HG03097 (cell line): ENCODE measurements at regions not wholly inside any gene's neighbourhood (a gene's known extent, or its start where the extent isn't known, plus 50 kb on each side); places are given as distances from the start of the nearest gene placed in this dataset.
"Not testable (repeated sequence)": the region's sequence is repeated elsewhere in the genome, so short reads cannot be mapped to it uniquely, and the experiment has no call there.

Experiments
- ATAC-seq: cut with Tn5 transposase; IDR thresholded peaks from one replicate; pipeline ENCODE4 v1.9.1; 2021; ENCODE audit not compliant: unreplicated experiment, low FRiP score

- ATAC-seq: no peak
These were observed 85.5 kb downstream of the APIP start for GRCh38 chr11:34830648-34831047.

- no peak for ATAC-seq
These were observed 86.1 kb downstream of the APIP start for GRCh38 chr11:34830035-34830434.

- no peak for ATAC-seq
These were observed 89.0 kb downstream of the APIP start for GRCh38 chr11:34827228-34827627.

DNA sequence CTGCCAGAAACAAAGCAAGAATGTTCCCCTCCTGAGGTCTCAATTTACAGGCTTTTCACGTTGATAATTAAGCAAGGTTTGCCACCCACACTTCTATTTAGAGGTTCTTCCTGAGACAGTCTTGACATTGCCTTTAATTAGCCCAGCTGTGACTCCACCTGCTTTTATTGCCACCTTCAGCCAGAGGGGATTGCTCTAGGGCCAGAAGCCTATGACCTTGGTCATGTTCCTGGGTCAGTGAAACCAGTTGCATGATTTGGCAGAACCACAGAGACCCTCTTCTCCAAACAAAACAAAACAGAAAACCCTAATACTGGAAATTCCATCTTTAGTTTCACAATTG is 89.8 kb downstream of the APIP start:
- ATAC-seq: no peak

DNA sequence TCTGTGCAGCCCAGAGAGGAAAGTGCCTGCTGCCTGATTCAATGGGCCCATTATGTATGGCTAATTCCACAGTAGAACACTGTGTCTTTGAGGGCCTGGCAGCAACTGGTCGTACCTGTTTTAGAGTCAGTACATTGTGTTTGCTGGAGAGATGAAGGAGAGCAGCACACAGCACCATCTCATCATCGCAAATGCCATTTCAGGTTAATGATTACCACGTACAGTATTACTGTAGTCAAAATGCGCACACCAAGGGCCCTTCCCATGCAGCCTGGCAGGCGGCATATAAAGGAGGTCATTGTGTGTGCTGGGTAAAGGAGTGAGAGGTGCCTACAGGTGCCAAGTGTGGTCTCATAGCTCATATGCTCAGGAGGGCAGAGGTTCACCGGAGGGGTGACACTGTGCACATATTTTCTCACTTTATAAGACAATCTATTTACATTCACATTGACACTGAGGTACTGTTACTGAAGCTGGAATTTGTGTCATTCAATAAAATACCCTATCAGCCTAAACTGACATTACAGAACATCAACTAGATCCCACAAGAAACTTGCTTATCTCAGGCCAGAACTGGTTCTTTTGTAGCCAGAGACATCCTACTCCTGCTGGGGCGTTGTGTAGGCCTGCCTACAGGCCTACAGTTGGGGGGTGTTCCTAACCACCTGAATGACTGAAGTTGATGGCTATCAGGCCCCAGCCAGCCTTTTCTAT is 90.4 kb downstream of the APIP start:
- ATAC-seq: no peak

DNA sequence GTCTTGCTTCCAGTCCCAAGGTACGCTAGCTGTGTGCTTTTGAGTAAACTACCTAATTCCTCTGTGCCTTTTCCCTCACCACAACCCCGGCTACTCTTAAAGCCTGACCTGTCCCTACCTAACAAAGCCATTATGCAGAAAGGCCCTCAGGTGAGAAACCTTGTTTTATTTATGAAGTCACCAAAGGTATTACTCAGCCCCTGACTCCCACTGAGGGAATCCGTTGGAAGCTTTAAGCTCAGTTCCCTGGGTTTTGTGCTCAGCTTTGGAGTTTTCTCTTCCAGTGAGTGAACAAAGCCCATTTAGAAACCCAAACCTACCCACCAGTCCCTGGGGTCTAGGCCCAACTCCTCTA is 90.9 kb downstream of the APIP start:
- no peak for ATAC-seq

- ATAC-seq: no peak
These were observed 91.8 kb downstream of the APIP start for GRCh38 chr11:34824425-34824824.

DNA sequence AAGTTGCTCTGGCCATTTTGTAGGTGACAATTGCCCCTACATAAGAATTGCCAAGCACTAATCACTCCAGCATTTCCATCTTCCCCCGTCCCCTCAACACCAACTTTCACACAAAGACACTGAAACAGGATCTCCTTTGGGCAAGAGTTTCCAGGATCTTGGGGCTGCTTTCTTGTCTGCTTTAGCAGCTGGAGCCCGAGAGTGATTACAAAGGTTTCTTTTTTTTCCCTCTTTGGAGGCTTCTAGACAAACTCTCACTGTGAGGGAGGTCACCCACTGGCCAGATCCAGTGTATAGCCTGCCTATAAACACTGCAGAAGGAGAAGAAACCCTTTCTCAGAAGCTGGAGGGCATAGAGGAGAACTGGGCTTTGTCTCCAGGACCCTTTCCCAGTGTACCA is 92.5 kb downstream of the APIP start:
- no peak for ATAC-seq

GRCh38 chr11:34823197-34823596 is 93.0 kb downstream of the APIP start:
- ATAC-seq: no peak

DNA sequence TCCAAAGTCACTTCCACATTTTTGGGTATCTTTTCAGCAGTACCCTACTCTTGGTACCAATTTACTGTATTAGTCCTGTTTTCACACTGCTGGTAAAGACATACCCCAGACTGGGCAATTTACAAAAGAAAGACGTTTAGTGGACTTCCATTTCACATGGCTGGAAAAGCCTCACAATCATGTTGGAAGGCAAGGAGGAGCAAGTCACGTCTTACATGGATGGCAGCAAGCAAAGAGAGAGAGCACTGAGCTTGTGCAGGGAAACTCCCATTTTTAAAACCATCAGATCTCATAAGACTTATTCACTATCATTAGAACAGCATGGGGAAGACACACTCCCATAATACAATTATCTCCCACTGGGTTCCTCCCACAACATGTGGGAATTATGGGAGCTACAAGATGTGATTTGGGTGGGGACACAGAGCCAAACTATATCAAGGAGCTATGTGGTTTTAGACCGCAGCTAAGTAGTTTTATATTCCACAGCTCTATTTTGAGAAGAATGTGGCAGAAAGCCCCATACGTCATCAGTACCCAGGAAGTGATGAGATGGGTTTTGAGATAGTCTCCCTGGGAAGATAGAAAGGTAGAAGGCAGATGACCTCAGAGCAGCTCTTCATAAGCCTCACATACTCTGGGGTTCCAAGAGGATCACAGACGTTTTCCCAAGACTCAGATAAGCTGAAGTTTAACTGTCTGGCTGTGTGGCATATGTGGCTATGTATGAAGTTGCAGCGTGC is 96.3 kb downstream of the APIP start:
- ATAC-seq: no peak

- ATAC-seq: not testable (repeated sequence)
These were observed 98.4 kb downstream of the APIP start for GRCh38 chr11:34817812-34818211.

GRCh38 chr11:34816698-34817213 is 99.4 kb downstream of the APIP start:
- no peak for ATAC-seq

DNA sequence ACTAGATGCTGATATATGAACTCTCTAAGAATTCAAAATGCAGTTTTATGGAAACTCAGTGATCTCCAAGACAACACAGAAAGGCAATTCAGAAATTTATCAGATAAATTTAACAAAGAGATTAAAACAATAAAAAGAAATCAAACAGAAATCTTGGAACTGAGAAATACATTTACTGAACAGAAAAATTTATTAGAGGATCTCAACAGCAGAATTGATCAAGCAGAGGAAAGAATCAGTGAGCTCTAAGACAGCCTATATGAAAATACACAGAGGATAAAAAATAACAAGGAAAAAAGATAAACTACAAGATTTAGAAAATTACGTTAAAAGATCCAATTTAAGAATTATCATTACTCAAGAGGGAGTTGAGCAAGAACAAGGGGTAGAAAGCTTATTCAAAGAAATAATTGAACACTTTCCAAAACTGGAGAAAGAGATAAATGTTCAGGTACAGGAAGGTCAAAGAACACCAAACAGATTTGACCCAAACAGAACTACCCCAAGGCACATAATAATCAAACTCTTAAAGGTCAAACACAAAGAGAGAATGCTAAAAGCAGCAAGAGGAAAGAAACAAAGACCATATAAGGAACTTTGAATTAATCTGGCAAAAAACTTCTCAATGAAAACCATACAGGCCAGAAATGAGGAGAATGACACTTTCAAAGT is 103.1 kb downstream of the APIP start:
- no peak for ATAC-seq

- ATAC-seq: no peak
These were observed 104.3 kb downstream of the APIP start for GRCh38 chr11:34811858-34812257.

GRCh38 chr11:34810107-34810562 is 106.0 kb downstream of the APIP start:
- no peak for ATAC-seq

DNA sequence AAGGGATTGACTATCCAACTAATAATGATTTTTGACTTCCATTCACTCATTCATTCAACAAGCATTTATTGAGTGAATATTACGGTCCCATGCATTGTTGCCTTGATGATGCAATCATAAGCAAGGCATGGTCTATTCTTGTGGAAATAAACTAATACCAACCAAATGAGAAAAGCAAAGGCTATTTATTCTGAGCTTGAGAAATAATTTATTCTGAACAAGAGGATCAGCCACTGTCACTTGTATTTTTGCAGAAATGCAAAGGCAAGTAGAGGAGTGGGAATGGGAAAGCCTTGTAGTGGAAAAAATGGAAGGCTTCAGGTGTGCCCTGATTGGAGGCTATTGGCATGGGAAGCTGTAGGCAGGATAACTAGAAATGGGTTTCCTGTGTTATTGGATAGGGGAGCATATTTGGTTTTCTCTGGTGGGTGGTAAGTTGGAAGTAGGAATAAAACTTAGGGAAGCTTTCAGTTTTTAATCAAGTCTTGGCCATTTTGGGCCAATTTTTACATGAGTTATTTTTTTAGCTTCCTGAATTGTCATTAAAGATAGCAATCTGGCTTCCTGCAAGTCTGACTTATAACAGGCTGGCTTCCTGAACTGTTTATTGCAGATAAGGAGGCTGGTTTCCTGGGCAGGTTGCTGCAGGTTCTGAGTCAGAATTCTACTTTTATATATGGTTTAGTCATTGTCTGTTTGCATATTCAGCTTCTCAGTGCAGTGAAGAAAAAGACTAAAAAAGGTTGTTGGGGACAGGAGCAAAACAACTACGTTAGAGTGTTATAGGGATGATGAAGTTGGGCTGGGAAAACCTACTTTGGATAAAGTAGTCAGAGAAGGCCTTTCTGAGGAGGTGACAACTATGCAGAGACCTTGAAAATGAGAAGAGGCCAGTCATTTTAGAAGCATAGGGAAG is 106.7 kb downstream of the APIP start:
- ATAC-seq: no peak

DNA sequence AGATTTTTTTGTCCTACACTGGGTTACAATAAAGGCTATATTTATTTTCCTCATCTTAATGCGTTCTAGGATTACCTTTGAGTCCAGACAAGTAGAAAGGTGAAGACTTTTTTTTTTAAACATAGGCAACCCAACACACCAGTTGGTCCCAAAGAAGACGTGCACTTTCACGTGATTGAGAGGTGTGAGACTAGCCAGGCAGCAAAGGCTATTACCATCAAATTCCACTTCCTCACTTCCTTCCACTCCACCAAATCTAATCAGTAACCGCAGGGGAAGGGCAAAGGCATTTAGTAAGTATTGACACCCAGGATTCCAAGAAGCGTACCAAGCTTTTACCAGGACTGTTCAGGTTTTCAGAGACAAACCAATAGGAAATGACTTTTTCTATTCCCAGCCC is 109.3 kb downstream of the APIP start:
- no peak for ATAC-seq

DNA sequence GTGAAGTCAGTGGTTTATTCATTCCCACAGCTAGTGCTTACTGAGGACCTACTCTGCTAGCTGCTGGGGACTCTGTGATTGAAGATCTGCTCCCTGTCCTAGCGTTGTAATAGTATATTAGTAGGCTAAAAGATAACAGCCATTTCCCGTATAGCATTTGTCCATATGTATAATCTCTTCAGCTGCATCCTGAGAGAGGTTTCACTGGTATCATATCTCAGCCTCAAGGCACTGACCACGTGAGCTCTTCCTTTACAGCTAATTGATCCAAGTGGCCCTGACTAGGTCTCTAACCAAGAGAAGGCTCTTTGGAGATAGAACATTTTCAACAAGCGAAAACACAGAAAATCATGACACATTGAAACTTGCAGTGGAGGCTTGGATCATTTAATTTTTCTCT is 110.2 kb downstream of the APIP start:
- no peak for ATAC-seq

DNA sequence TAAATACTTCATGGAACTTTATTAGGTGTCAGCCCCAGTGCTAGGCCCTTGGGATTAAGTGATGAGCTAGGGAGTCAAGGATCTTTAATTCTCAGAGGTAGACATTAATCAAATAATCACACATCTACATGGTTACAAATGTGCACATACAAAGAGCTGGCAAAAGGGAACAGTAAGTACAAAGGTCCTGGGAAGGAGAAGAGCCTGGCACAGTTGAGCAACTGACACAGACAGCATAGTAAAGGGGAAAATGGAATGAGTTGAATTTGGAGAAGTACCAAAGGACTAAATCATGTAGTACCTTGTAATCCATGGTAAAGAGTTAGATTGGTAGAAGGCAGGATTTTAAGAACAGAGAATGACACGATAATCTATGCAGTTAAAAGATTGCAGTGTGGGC is 116.3 kb downstream of the APIP start:
- ATAC-seq: no peak

DNA sequence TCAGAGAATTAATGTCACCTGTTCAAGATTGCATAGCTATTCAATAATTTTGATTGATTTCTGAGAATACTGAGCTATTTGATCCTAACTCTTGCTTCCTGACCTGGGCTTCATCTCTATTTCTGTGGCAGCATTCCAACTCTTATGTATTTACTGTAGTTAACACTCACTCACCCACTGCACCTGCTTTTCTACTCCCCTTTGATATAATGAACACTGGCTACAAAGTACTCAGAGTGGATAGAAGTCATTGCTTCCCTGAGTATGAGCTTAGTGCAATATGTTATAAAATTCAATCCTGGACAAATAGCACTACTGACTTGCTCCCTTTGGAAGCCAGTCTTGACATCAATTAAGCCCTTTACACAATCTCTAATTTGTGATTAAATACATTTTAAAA is 117.2 kb downstream of the APIP start:
- ATAC-seq: no peak

DNA sequence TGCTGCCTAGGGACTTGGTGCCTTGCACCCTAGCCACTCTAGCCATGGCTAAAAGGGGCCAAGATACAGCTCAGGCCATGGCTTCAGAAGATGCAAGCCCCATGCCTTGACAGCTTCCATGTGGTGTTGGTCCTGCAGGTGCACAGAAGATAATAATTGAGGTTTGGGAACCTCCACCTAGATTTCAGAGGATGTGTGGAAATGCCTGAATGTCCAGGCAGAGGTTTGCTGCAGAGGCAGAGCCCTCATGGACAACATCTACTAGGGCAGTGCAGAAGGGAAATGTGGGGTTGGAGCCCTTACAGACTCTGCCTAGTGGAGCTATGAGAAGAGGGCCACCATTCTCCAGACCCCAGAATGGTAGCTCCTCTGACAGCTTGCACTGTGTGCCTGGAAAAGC is 118.7 kb downstream of the APIP start:
- ATAC-seq: not testable (repeated sequence)
